ENCODE measurements at regions not wholly inside any gene's neighbourhood (a gene's known extent, or its start where the extent isn't known, plus 50 kb on each side); places are given as distances from the start of the nearest gene placed in this dataset.
"Not testable (repeated sequence)": the region's sequence is repeated elsewhere in the genome, so short reads cannot be mapped to it uniquely, and the experiment has no call there.

GRCh38 chr2:3899536-3900155, 196.3 kb downstream of the DCDC2C start:
- H3K4me3 Mint-ChIP-seq, result no peak overlapping the region
- H3K27ac Mint-ChIP-seq, result no peak overlapping the region
- no peaks in the 10 kb centered on the region for H3K36me3 Mint-ChIP-seq (ENCODE audit: low read depth)
- no peaks in the 10 kb centered on the region for H3K27me3 Mint-ChIP-seq
- H3K9me3 Mint-ChIP-seq, result no peaks in the 10 kb centered on the region
- no peaks in the 10 kb centered on the region for H3K4me1 Mint-ChIP-seq (ENCODE audit: low read depth)

DNA sequence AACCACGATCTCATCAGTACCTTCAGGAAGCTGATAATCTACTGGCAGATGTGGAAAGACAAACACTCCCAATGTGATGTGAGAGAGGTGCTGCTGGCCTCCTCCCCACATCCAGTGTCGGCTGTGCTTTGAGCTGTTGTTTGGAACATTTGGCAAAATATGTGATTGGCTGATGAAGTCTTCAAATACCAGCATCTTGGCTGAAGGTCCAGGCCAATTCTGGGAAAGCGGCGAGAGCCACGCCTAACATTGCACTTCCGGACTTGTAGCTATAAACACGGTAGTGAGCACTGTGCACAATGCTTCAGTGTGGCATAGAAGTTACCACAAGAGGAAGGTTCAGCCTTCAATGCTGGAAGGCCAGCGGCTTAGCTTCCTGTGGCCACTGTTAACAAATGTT, 198.8 kb downstream of the DCDC2C start:
- Mint-ChIP-seq H3K27ac (no peak overlapping the region), H3K9me3 (no peaks in the 10 kb centered on the region)

DNA sequence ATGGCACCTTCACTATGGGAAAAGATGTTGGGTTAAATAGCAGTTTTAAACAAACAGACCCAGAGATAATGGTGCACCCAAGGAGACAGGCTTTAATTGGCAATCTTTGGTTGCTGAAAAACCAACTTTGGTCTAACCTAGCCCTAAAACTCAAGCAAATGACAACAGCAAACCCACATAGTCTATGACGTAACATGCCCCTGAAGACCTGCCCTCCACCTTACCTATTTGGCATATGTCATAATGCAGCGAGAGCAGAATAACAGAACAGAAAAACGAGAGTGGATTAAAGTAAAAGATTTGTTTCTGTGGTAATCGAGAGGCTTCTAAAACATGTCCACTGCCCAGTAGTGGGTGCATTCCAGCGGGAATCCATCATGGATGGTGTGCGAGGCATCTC, 200.7 kb downstream of the DCDC2C start:
- no peaks in the 10 kb centered on the region for H3K27me3 Mint-ChIP-seq
- no peak overlapping the region for H3K27ac Mint-ChIP-seq
- H3K36me3 Mint-ChIP-seq (ENCODE audit: low read depth), result no peaks in the 10 kb centered on the region
- no peak overlapping the region for H3K4me3 Mint-ChIP-seq
- H3K9me3 Mint-ChIP-seq, result peaks cover 11% of the 10 kb centered on the region
- H3K4me1 Mint-ChIP-seq (ENCODE audit: low read depth), result no peaks in the 10 kb centered on the region

More for the DNA sequence above, 198.8 kb downstream of the DCDC2C start:
- Mint-ChIP-seq H3K27me3 (no peaks in the 10 kb centered on the region), H3K4me1 (ENCODE audit: low read depth) (no peaks in the 10 kb centered on the region), H3K36me3 (ENCODE audit: low read depth) (no peaks in the 10 kb centered on the region), H3K4me3 (no peak overlapping the region)

DNA sequence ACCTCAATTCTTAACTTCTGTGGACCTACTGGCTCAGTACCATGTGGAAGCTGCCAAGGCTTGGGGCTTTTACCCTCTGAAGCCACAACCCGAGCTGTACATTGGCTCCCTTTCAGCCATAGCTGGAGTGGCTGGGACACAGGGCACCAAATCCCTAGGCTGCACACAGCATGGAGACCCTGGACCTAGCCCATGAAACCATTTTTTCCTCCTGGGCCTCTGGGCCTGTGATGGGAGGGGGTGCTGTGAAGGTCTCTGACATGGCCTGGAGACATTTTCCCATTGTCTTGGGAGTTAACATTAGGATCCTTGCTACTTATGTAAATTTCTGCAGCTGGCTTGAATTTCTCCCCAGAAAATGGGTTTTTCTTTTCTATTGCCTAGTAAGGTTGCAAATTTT, 205.1 kb downstream of the DCDC2C start:
- H3K36me3 Mint-ChIP-seq (ENCODE audit: low read depth); H3K4me1 Mint-ChIP-seq (ENCODE audit: low read depth); H3K4me3 Mint-ChIP-seq; H3K27ac Mint-ChIP-seq; H3K27me3 Mint-ChIP-seq: not testable (repeated sequence)
- H3K9me3 Mint-ChIP-seq, result peaks cover 11% of the 10 kb centered on the region

DNA sequence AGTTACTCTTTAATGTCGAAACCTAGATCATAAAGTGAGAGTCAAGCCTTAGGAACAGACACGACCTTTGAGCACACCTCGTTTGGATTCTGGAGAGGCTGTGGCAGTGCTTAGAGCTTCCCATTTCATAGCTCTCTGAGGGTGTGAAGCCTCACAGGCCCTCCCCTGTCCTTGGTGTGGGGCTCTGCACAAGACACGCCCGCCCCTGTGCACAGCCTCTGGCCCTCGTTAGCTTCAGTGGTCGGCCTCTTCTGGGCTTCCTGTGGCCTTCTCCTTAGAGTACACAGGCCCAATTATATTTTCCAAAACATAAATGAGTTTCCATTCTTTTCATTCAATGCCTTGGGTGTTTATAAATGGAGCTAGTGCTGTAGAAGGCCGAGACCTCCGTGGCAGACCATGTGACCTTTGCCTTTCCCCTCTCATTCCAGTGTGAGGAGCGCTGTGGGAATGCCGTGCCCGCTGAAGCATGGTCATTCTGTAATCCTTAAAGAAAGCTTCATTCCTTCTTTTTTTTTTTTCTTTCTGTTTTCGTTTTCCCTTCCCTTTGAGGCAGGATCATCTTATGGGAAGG, 208.6 kb downstream of the DCDC2C start:
- Mint-ChIP-seq H3K4me1 (ENCODE audit: low read depth) (no peaks in the 10 kb centered on the region), H3K27me3 (no peaks in the 10 kb centered on the region), H3K36me3 (ENCODE audit: low read depth) (no peaks in the 10 kb centered on the region), H3K27ac (no peak overlapping the region), H3K4me3 (no peak overlapping the region), H3K9me3 (peaks cover 11% of the 10 kb centered on the region)

DNA sequence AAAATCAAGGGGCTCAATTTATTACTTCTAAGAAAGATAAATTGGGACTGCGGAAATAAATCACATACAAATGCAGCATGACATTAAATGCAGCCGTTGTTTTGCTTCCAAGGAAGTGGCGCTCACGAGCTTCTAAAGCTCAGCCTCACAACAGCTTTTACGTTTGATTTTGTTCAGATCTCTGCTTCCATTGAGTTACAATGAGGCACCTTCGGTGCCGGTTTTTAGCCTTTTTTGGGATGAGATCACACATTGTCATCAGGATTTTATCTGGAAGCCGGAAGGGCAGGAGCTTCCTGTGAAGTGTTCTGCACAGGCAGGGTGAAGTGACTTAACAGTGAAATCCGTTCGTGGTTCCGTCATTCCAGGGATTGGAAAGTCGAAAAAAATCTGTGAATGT, 209.8 kb downstream of the DCDC2C start:
- H3K27me3 Mint-ChIP-seq, result no peaks in the 10 kb centered on the region
- no peaks in the 10 kb centered on the region for H3K4me1 Mint-ChIP-seq (ENCODE audit: low read depth)
- H3K36me3 Mint-ChIP-seq (ENCODE audit: low read depth), result no peaks in the 10 kb centered on the region
- H3K9me3 Mint-ChIP-seq, result peaks cover under 1% of the 10 kb centered on the region
- no peak overlapping the region for H3K27ac Mint-ChIP-seq
- no peak overlapping the region for H3K4me3 Mint-ChIP-seq

DNA sequence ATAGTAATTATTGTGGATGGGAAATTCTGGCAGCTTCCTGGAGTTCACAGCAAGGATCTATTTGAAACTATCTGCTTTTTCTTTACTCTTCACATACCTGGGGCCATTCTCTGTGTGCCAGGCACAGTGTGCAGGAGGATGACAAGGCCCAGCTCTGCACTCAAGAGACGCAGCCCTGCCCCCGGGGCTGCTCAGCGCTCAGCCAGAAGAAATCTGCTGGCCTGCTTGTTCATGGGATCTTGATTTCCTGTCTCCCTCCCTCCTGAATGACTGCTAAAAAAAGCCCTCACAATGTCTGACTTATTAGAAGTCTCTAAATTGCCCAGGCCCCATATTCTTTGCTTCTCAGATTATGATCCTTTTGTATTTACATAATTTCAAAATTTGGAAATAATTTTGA, 210.9 kb downstream of the DCDC2C start:
- Mint-ChIP-seq H3K27ac (no peak overlapping the region), H3K27me3 (no peaks in the 10 kb centered on the region), H3K4me3 (no peak overlapping the region), H3K36me3 (ENCODE audit: low read depth) (no peaks in the 10 kb centered on the region), H3K4me1 (ENCODE audit: low read depth) (no peaks in the 10 kb centered on the region), H3K9me3 (no peaks in the 10 kb centered on the region)

- H3K27ac Mint-ChIP-seq, result no peak overlapping the region
These were observed 223.7 kb downstream of the DCDC2C start for GRCh38 chr2:3927031-3927430.

GRCh38 chr2:3929374-3929773, 226.0 kb downstream of the DCDC2C start:
- Mint-ChIP-seq H3K27ac (no peak overlapping the region), H3K36me3 (ENCODE audit: low read depth) (no peaks in the 10 kb centered on the region), H3K9me3 (peaks cover 19% of the 10 kb centered on the region), H3K4me1 (ENCODE audit: low read depth) (no peaks in the 10 kb centered on the region), H3K27me3 (no peaks in the 10 kb centered on the region), H3K4me3 (no peak overlapping the region)

More at GRCh38 chr2:3927031-3927430, 223.7 kb downstream of the DCDC2C start:
- Mint-ChIP-seq H3K4me1 (ENCODE audit: low read depth) (no peaks in the 10 kb centered on the region), H3K4me3 (no peak overlapping the region), H3K27me3 (no peaks in the 10 kb centered on the region), H3K9me3 (peaks cover 5% of the 10 kb centered on the region), H3K36me3 (ENCODE audit: low read depth) (no peaks in the 10 kb centered on the region)

GRCh38 chr2:3930246-3930645, 226.9 kb downstream of the DCDC2C start:
- peaks cover 19% of the 10 kb centered on the region for H3K9me3 Mint-ChIP-seq
- H3K4me1 Mint-ChIP-seq (ENCODE audit: low read depth), result no peaks in the 10 kb centered on the region
- no peak overlapping the region for H3K4me3 Mint-ChIP-seq
- no peaks in the 10 kb centered on the region for H3K36me3 Mint-ChIP-seq (ENCODE audit: low read depth)
- no peak overlapping the region for H3K27ac Mint-ChIP-seq
- H3K27me3 Mint-ChIP-seq, result no peaks in the 10 kb centered on the region

- no peak overlapping the region for H3K4me3 Mint-ChIP-seq
- H3K27ac Mint-ChIP-seq, result no peak overlapping the region
- no peaks in the 10 kb centered on the region for H3K36me3 Mint-ChIP-seq (ENCODE audit: low read depth)
- H3K4me1 Mint-ChIP-seq (ENCODE audit: low read depth), result no peaks in the 10 kb centered on the region
- H3K27me3 Mint-ChIP-seq, result no peaks in the 10 kb centered on the region
- H3K9me3 Mint-ChIP-seq, result peaks cover 12% of the 10 kb centered on the region
These were observed 237.3 kb downstream of the DCDC2C start for GRCh38 chr2:3940661-3941060.

- H3K27ac Mint-ChIP-seq, result no peak overlapping the region
- no peaks in the 10 kb centered on the region for H3K4me1 Mint-ChIP-seq (ENCODE audit: low read depth)
- no peak overlapping the region for H3K4me3 Mint-ChIP-seq
- H3K36me3 Mint-ChIP-seq (ENCODE audit: low read depth), result no peaks in the 10 kb centered on the region
- H3K9me3 Mint-ChIP-seq, result peaks cover 11% of the 10 kb centered on the region
- H3K27me3 Mint-ChIP-seq, result no peaks in the 10 kb centered on the region
These were observed 239.5 kb downstream of the DCDC2C start for GRCh38 chr2:3942841-3943240.

DNA sequence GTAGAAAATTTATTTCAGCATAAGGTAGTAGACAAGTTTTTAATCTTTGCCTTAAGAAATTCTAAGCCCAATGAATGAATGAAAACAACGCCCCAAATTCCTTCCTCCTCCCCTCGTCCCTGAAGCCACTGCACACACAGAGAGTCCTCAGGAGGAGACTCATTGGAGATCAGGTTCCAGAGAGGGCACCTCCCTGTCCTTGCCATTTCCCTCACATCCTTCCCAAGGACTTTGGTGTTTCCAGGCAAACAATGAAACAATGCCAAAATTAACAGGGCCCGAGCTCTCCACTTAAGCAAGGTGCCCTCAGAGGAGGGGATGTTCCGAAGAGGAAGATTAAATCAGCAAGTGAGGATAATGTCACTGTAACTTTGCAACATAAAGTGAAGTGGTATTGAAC, 240.7 kb downstream of the DCDC2C start:
- no peaks in the 10 kb centered on the region for H3K4me1 Mint-ChIP-seq (ENCODE audit: low read depth)
- H3K27me3 Mint-ChIP-seq, result no peaks in the 10 kb centered on the region
- H3K36me3 Mint-ChIP-seq (ENCODE audit: low read depth), result no peaks in the 10 kb centered on the region
- H3K4me3 Mint-ChIP-seq, result no peak overlapping the region
- H3K9me3 Mint-ChIP-seq, result peaks cover 5% of the 10 kb centered on the region
- no peak overlapping the region for H3K27ac Mint-ChIP-seq

GRCh38 chr2:3944841-3945240, 241.5 kb downstream of the DCDC2C start:
- no peaks in the 10 kb centered on the region for H3K27me3 Mint-ChIP-seq
- H3K4me1 Mint-ChIP-seq (ENCODE audit: low read depth), result no peaks in the 10 kb centered on the region
- no peaks in the 10 kb centered on the region for H3K9me3 Mint-ChIP-seq
- no peak overlapping the region for H3K4me3 Mint-ChIP-seq
- no peak overlapping the region for H3K27ac Mint-ChIP-seq
- H3K36me3 Mint-ChIP-seq (ENCODE audit: low read depth), result no peaks in the 10 kb centered on the region

DNA sequence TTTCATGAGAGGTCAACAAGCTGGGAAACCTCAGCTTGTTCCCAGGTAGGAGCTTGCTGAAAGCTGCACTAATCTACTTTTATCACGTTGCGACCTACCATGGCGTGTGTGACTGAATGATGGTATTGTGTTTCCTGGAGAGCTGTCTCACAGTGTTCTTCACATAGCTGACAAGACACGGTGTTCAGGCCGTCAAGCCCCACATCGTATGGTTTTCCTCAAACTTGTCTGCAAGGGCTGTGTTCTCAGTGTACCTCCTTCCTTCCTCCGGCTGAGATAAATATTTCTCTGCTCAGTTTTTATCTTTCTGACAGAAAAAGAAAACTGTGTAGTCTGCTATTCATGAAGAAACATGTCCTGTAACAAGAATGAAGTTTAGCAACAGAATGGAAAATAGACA, 244.8 kb downstream of the DCDC2C start:
- Mint-ChIP-seq H3K27ac (no peak overlapping the region), H3K36me3 (ENCODE audit: low read depth) (no peaks in the 10 kb centered on the region), H3K9me3 (no peaks in the 10 kb centered on the region), H3K27me3 (no peaks in the 10 kb centered on the region), H3K4me3 (no peak overlapping the region), H3K4me1 (ENCODE audit: low read depth) (no peaks in the 10 kb centered on the region)

All from stimulated activated naive CD8-positive, alpha-beta T cell treated with anti-CD3 and anti-CD28 coated beads, Interleukin-15, Interleukin-2, amounts not matched to agents 100 ng/mL and 50 ng/mL, for 24 hours (primary cell).